GM12878 (cell line): ENCODE measurements at regions not wholly inside any gene's neighbourhood (a gene's known extent, or its start where the extent isn't known, plus 50 kb on each side); places are given as distances from the start of the nearest gene placed in this dataset.

Source experiments
- ATAC-seq: fragments of 200-7000 bp; cut with Tn5 transposase; 3 replicates; pipeline ENCODE4 v1.9.1; 2020; ENCODE audit warnings: mild to moderate bottlenecking, moderate library complexity
- BruUV-seq: library from RNA; stranded (reverse); fragments of 400-500 nt; replicated peaks from 2 replicates; lab custom pipeline; 2021; lab: Mats Ljungman, UMichigan
- CTCF ChIA-PET: fragments of 300-600 bp; sonication (Branson Sonifier 250); formaldehyde crosslinking; extraction: SDS; loops from one replicate; lab custom pipeline; 2021; ENCODE audit warnings: inconsistent platforms; lab: Yijun Ruan, JAX
- POLR2A ChIA-PET: fragments of 350-600 bp; formaldehyde crosslinking; extraction: SDS; loops from one replicate; lab custom pipeline; 2021; ENCODE audit warnings: inconsistent platforms; lab: Charles Lee
- RAD21 ChIA-PET: fragments of 300-600 bp; sonication (Branson Sonifier 250); formaldehyde crosslinking; loops from one replicate; lab custom pipeline; 2023; ENCODE audit warnings: antibody characterized with exemption; ENCODE audit not compliant: unreplicated experiment; lab: Charles Lee
- SMC1A ChIA-PET: fragments of 300-600 bp; sonication (Branson Sonifier 250); formaldehyde crosslinking; loops from one replicate; lab custom pipeline; 2023; ENCODE audit not compliant: unreplicated experiment, uncharacterized antibody; lab: Charles Lee
- DNase-seq: peaks from one replicate; pipeline ENCODE4 v3.0.0-alpha.2; 2011; ENCODE audit warnings: low read depth, low spot score
- FAIRE-seq: peaks from 3 replicates; lab custom pipeline; 2011; peaks lifted over from hg19 to GRCh38; lab: Jason Lieb, UNC
- H2AFZ ChIP-seq: 2 replicates; pipeline ENCODE4 v1.6.0; 2011; ENCODE audit warnings: low read depth, low read length, control low read depth; ENCODE audit not compliant: control insufficient read depth
- H3K27ac ChIP-seq: 2 replicates; pipeline ENCODE4 v1.5.1; 2011; ENCODE audit warnings: control low read depth; ENCODE audit not compliant: control insufficient read depth, insufficient read depth
- H3K27me3 ChIP-seq, 2 experiments: replicated peaks in 1 of 2; 2 replicates each; pipeline versions ENCODE4 v1.6.0 to v1.6.1; 2011; ENCODE audit warnings: low read length in 1 of 2; ENCODE audit not compliant: control insufficient read depth in 2 of 2, insufficient read depth in 2 of 2
- H3K36me3 ChIP-seq, 2 experiments: 2 replicates each; pipeline ENCODE4 v1.5.1; 2011; ENCODE audit warnings: low read length in 1 of 2; ENCODE audit not compliant: control insufficient read depth in 2 of 2, insufficient read depth in 2 of 2
- H3K4me1 ChIP-seq: 2 replicates; pipeline ENCODE4 v1.6.1; 2011; ENCODE audit warnings: mild to moderate bottlenecking, low read length, moderate library complexity, mixed read lengths; ENCODE audit not compliant: control insufficient read depth, insufficient read depth
- H3K4me2 ChIP-seq: 2 replicates; pipeline ENCODE4 v1.6.0; 2011; ENCODE audit warnings: control low read depth; ENCODE audit not compliant: control insufficient read depth, insufficient read depth
- H3K4me3 ChIP-seq: fragments of 200-600 bp; sonication (generic); 2 replicates; pipeline ENCODE4 v1.5.1; 2016
- H3K79me2 ChIP-seq: 2 replicates; pipeline ENCODE4 v1.6.0; 2011; ENCODE audit warnings: low read length; ENCODE audit not compliant: control insufficient read depth, insufficient read depth
- H3K9ac ChIP-seq: 2 replicates; pipeline ENCODE4 v1.8.0; 2011; ENCODE audit warnings: low read length, control low read depth, mixed read lengths; ENCODE audit not compliant: control insufficient read depth, insufficient read depth
- H3K9me3 ChIP-seq: replicated peaks from 3 replicates; pipeline ENCODE4 v1.5.1; 2011; ENCODE audit warnings: mild to moderate bottlenecking, low read length; ENCODE audit not compliant: control insufficient read depth, insufficient read depth
- H4K20me1 ChIP-seq: 2 replicates; pipeline ENCODE4 v1.6.0; 2011; ENCODE audit not compliant: control insufficient read depth, insufficient read depth
- ASH2L ChIP-seq: fragments of 300-600, 200-600 bp; sonication (generic); IDR thresholded peaks from 2 replicates; pipeline ENCODE4 v1.6.1; 2017; ENCODE audit warnings: low read depth, mild to moderate bottlenecking, borderline replicate concordance
- POU2F2 ChIP-seq: IDR thresholded peaks from 3 replicates; pipeline ENCODE4 v1.6.1; 2011; ENCODE audit warnings: low read depth, mild to moderate bottlenecking, low read length, borderline replicate concordance
- RELB ChIP-seq: fragments of 450-650 bp; IDR thresholded peaks from 2 replicates; pipeline ENCODE4 v1.6.1; 2017; ENCODE audit warnings: low read depth, mild to moderate bottlenecking, moderate library complexity
- RUNX3 ChIP-seq: IDR thresholded peaks from 2 replicates; pipeline ENCODE4 v1.6.1; 2012; ENCODE audit warnings: low read length, inconsistent platforms
- SMAD1 ChIP-seq: fragments of 450-650 bp; IDR thresholded peaks from 2 replicates; pipeline ENCODE4 v1.6.1; 2018; ENCODE audit warnings: mild to moderate bottlenecking, low read depth; ENCODE audit not compliant: partially characterized antibody
- SMC3 ChIP-seq: IDR thresholded peaks from 2 replicates; pipeline ENCODE4 v1.6.1; 2011; ENCODE audit warnings: low read length, improper control_type of control experiment, borderline replicate concordance
- SP1 ChIP-seq: IDR thresholded peaks from one replicate; pipeline ENCODE4 v1.6.1; 2011; ENCODE audit warnings: low read depth, low read length
- SREBF1 ChIP-seq: IDR thresholded peaks from 2 replicates; pipeline ENCODE4 v1.6.1; 2012; ENCODE audit warnings: mild to moderate bottlenecking, low read length
- WRNIP1 ChIP-seq: IDR thresholded peaks from 2 replicates; pipeline ENCODE4 v1.6.1; 2011; ENCODE audit warnings: low read depth, low read length, improper control_type of control experiment, borderline replicate concordance
- WGBS: methylation state at CpG from one replicate; pipeline ENCODE4 v1.1.6; 2016; ENCODE audit warnings: low lambda C conversion rate; ENCODE audit not compliant: insufficient replicate concordance, insufficient coverage; ENCODE audit errors: missing lambda C conversion rate; 5-methylcytosine and 5-hydroxymethylcytosine counted together
- in situ Hi-C: fragments of 300-500 bp; cut with MboI; formaldehyde crosslinking; loops from 9 replicates; pipeline ENCODE4 v1.14.3; 2018; ENCODE audit warnings: mixed read lengths
- intact Hi-C: fragments of 100-400 bp; cut with micrococcal nuclease; formaldehyde crosslinking; loops from one replicate; pipeline ENCODE4 v1.14.2; 2022; ENCODE audit not compliant: unreplicated experiment
- TF ChIP-seq, protein P1 (sequence below): fragments of 150-350 bp; IDR thresholded peaks from 2 replicates; pipeline ENCODE4 v1.6.1; 2016; ENCODE audit warnings: low read depth, low read length

DNA sequence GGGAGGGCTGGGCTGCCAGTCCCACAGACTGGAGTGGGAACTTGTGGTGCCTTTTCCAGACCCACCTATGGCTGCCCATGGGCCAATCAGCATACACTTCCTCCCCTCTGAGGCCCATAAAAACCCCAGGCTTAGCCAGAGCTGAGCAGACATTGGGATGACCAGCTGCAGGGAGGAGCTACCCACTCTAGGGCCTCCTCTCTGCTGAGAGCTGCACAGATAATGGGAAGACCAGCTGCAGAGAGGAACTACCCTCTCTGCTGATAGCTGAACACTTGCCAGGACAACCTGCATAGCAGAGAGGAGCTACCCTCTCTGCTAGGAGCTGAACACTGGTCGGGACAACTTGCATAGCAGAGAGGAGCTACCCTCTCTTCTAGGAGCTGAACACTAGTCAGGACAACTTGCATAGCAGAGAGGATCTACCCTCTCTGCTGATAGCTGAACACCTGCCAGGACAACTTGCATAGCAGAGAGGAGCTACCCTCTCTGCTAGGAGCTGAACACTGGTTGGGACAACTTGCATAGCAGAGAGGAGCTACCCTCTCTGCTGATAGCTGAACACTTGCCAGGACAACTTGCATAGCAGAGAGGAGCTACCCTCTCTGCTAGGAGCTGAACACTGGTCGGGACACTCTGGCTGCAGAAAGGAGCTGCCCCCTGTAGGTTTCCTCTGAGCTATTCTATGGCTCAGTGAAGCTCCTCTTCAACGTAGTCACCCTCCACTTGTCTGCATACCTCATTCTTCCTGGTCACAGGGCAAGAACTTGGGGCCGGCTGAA lies 88.3 kb upstream of the CACUL1 start:
- Histone ChIP-seq H3K79me2 (no peaks in the 10 kb centered on the region), H4K20me1 (no peaks in the 10 kb centered on the region), H3K4me3 (no peak overlapping the region), H2AFZ (no peak overlapping the region), H3K27me3 (no peaks in the 10 kb centered on the region), H3K9ac (no peak overlapping the region), H3K4me1 (no peaks in the 10 kb centered on the region), H3K36me3 (no peaks in the 10 kb centered on the region), H3K4me2 (no peak overlapping the region), H3K9me3 (no peaks in the 10 kb centered on the region), H3K27ac (no peak overlapping the region)
- BruUV-seq = no TSS peak
- ChIA-PET CTCF (interaction anchor here (0.6 to 0.9 kb wide), 5 partner anchors 14 to 275 kb away, joined by 3 to 4 read pairs (median 4); no protein-coding TSS in a partner anchor), POLR2A (no interaction called here), RAD21 (no interaction called here), SMC1A (no interaction called here)
- in situ Hi-C loops = no loop called here
- no peak for ATAC-seq
- no peak for FAIRE-seq
- WGBS = 11% methylated on average over 4 of the region's 4 CpGs
- TF ChIP-seq RELB (no peak), SMC3 (no peak), SP1 (no peak), RUNX3 (no peak)
- no peak for DNase-seq
- intact Hi-C loops = no loop called here

- FAIRE-seq = no peak
- no peak for DNase-seq
- ChIA-PET POLR2A (no interaction called here), SMC1A (no interaction called here), RAD21 (no interaction called here), CTCF (interaction anchor here (0.7 to 0.9 kb wide), 2 partner anchors 14 to 26 kb away, joined by 3 to 4 read pairs; no protein-coding TSS in a partner anchor)
- intact Hi-C loops (no loop called here), in situ Hi-C loops (no loop called here)
- H3K36me3 ChIP-seq = no peaks in the 10 kb centered on the region
- no peak for ATAC-seq
- no peak overlapping the region for H3K4me2 ChIP-seq
- H3K4me3 ChIP-seq = no peak overlapping the region
- no peaks in the 10 kb centered on the region for H3K27me3 ChIP-seq
- 42% methylated on average over 7 of the region's 7 CpGs for WGBS
- H2AFZ ChIP-seq = no peak overlapping the region
- H4K20me1 ChIP-seq = no peaks in the 10 kb centered on the region
- no peaks in the 10 kb centered on the region for H3K79me2 ChIP-seq
- H3K9ac ChIP-seq = no peak overlapping the region
- no peak overlapping the region for H3K27ac ChIP-seq
- BruUV-seq = no TSS peak
- no peaks in the 10 kb centered on the region for H3K4me1 ChIP-seq
- H3K9me3 ChIP-seq = no peaks in the 10 kb centered on the region
- TF ChIP-seq SMAD1 (no peak), POU2F2 (no peak), ASH2L (no peak), WRNIP1 (no peak), SREBF1 (no peak)
- TF ChIP-seq, protein P1, sequence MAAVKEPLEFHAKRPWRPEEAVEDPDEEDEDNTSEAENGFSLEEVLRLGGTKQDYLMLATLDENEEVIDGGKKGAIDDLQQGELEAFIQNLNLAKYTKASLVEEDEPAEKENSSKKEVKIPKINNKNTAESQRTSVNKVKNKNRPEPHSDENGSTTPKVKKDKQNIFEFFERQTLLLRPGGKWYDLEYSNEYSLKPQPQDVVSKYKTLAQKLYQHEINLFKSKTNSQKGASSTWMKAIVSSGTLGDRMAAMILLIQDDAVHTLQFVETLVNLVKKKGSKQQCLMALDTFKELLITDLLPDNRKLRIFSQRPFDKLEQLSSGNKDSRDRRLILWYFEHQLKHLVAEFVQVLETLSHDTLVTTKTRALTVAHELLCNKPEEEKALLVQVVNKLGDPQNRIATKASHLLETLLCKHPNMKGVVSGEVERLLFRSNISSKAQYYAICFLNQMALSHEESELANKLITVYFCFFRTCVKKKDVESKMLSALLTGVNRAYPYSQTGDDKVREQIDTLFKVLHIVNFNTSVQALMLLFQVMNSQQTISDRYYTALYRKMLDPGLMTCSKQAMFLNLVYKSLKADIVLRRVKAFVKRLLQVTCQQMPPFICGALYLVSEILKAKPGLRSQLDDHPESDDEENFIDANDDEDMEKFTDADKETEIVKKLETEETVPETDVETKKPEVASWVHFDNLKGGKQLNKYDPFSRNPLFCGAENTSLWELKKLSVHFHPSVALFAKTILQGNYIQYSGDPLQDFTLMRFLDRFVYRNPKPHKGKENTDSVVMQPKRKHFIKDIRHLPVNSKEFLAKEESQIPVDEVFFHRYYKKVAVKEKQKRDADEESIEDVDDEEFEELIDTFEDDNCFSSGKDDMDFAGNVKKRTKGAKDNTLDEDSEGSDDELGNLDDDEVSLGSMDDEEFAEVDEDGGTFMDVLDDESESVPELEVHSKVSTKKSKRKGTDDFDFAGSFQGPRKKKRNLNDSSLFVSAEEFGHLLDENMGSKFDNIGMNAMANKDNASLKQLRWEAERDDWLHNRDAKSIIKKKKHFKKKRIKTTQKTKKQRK = no peak
Measured at GRCh38 chr10:118843647-118844265, 89.0 kb upstream of the CACUL1 start.
